Endodermal cell (in vitro differentiated cells): ENCODE measurements at regions not wholly inside any gene's neighbourhood (a gene's known extent, or its start where the extent isn't known, plus 50 kb on each side); places are given as distances from the start of the nearest gene placed in this dataset.

ENCODE experiments used
- DNase-seq: peaks from one replicate; pipeline ENCODE4 v3.0.0-alpha.2; 2017
- H3K27ac ChIP-seq: 2 replicates; pipeline ENCODE4 v1.5.1; 2013; ENCODE audit warnings: mild to moderate bottlenecking, low read depth, low read length, moderate library complexity
- H3K27me3 ChIP-seq: 2 replicates; pipeline ENCODE4 v1.6.1; 2013; ENCODE audit warnings: mild to moderate bottlenecking, low read length, moderate library complexity; ENCODE audit not compliant: insufficient read depth, control insufficient read depth, poor library complexity, severe bottlenecking
- H3K36me3 ChIP-seq: 2 replicates; pipeline ENCODE4 v1.7.0; 2013; ENCODE audit warnings: mild to moderate bottlenecking, low read length, moderate library complexity; ENCODE audit not compliant: control insufficient read depth, insufficient read depth
- H3K4me1 ChIP-seq: one replicate; pipeline ENCODE4 v1.7.0; 2013; ENCODE audit warnings: low read length; ENCODE audit not compliant: control insufficient read depth, insufficient read depth
- H3K4me3 ChIP-seq: 2 replicates; pipeline ENCODE4 v1.5.1; 2013; ENCODE audit warnings: mild to moderate bottlenecking, low read length, moderate library complexity
- H3K9ac ChIP-seq: 2 replicates; pipeline ENCODE4 v1.6.1; 2013; ENCODE audit warnings: mild to moderate bottlenecking, low read length, moderate library complexity; ENCODE audit not compliant: poor library complexity, severe bottlenecking; ENCODE audit errors: extremely low read depth
- H3K9me3 ChIP-seq: 2 replicates; pipeline ENCODE4 v1.6.1; 2013; ENCODE audit warnings: mild to moderate bottlenecking, low read length, moderate library complexity; ENCODE audit not compliant: control insufficient read depth
- H3K27ac Mint-ChIP-seq: 2 replicates; pipeline ENCODE4 v1.8.0; 2020; ENCODE audit warnings: mixed read lengths
- H3K27me3 Mint-ChIP-seq: 2 replicates; pipeline ENCODE4 v1.8.0; 2021; ENCODE audit warnings: mild to moderate bottlenecking, mixed read lengths; ENCODE audit not compliant: insufficient read depth
- H3K36me3 Mint-ChIP-seq: 2 replicates; pipeline ENCODE4 v1.8.0; 2020; ENCODE audit warnings: low read depth, mixed read lengths
- H3K4me1 Mint-ChIP-seq: 2 replicates; pipeline ENCODE4 v1.8.0; 2020; ENCODE audit warnings: mixed read lengths
- H3K4me3 Mint-ChIP-seq: 2 replicates; pipeline ENCODE4 v1.8.0; 2020; ENCODE audit warnings: mild to moderate bottlenecking, moderate library complexity, mixed read lengths
- H3K9me3 Mint-ChIP-seq: 2 replicates; pipeline ENCODE4 v1.8.0; 2020; ENCODE audit warnings: mild to moderate bottlenecking, mixed read lengths
- CTCF ChIP-seq: fragments of 200-600 bp; sonication (generic); conservative IDR thresholded peaks from 2 replicates; pipeline ENCODE4 v1.5.0; 2021; ENCODE audit warnings: antibody characterized with exemption, mild to moderate bottlenecking
- WGBS, 2 experiments: methylation state at CpG; one replicate each; pipeline versions ENCODE4 v1.1.5 to v1.1.7; 2013; ENCODE audit warnings: missing lambda C conversion rate in 2 of 2, mixed read lengths in 1 of 2; ENCODE audit not compliant: insufficient coverage in 1 of 2, insufficient read length in 1 of 2; 5-methylcytosine and 5-hydroxymethylcytosine counted together

- H3K27ac ChIP-seq, result no peak overlapping the region
- H3K4me1 Mint-ChIP-seq, result peaks cover 10% of the 10 kb centered on the region
- H3K27me3 ChIP-seq, result no peaks in the 10 kb centered on the region
- no peak overlapping the region for H3K9ac ChIP-seq
- H3K27ac Mint-ChIP-seq, result no peak overlapping the region
- no peak overlapping the region for H3K4me3 ChIP-seq
- TF ChIP-seq CTCF, result no peak
- no peaks in the 10 kb centered on the region for H3K9me3 Mint-ChIP-seq
- DNase-seq, result no peak
- no peaks in the 10 kb centered on the region for H3K36me3 ChIP-seq
- no peaks in the 10 kb centered on the region for H3K27me3 Mint-ChIP-seq
- no peaks in the 10 kb centered on the region for H3K9me3 ChIP-seq
- H3K36me3 Mint-ChIP-seq, result no peaks in the 10 kb centered on the region
- peaks cover 4% of the 10 kb centered on the region for H3K4me1 ChIP-seq
- H3K4me3 Mint-ChIP-seq, result no peak overlapping the region
Observed at GRCh38 chr3:180321534-180321933, 280.4 kb upstream of the TTC14 start.

- H3K9ac ChIP-seq, result no peak overlapping the region
- H3K4me3 ChIP-seq, result no peak overlapping the region
- H3K27me3 ChIP-seq, result no peaks in the 10 kb centered on the region
- H3K4me3 Mint-ChIP-seq, result no peak overlapping the region
- DNase-seq, result no peak
- WGBS, 2 experiments, result 95 to 100% methylated on average over 3 to 12 of the region's 12 CpGs
- no peaks in the 10 kb centered on the region for H3K4me1 ChIP-seq
- no peaks in the 10 kb centered on the region for H3K9me3 ChIP-seq
- H3K27me3 Mint-ChIP-seq, result no peaks in the 10 kb centered on the region
- H3K9me3 Mint-ChIP-seq, result no peaks in the 10 kb centered on the region
- H3K27ac ChIP-seq, result no peak overlapping the region
- H3K27ac Mint-ChIP-seq, result no peak overlapping the region
- TF ChIP-seq CTCF, result no peak
- no peaks in the 10 kb centered on the region for H3K36me3 ChIP-seq
- H3K4me1 Mint-ChIP-seq, result peaks cover 6% of the 10 kb centered on the region
- H3K36me3 Mint-ChIP-seq, result no peaks in the 10 kb centered on the region
Observed at GRCh38 chr3:180322829-180323228, 279.1 kb upstream of the TTC14 start.

- Mint-ChIP-seq H3K27ac (no peak overlapping the region), H3K36me3 (no peaks in the 10 kb centered on the region), H3K4me3 (no peak overlapping the region), H3K9me3 (no peaks in the 10 kb centered on the region), H3K27me3 (no peaks in the 10 kb centered on the region), H3K4me1 (peaks cover 18% of the 10 kb centered on the region)
- no peaks in the 10 kb centered on the region for H3K27me3 ChIP-seq
- no peaks in the 10 kb centered on the region for H3K36me3 ChIP-seq
- H3K9me3 ChIP-seq, result no peaks in the 10 kb centered on the region
- H3K4me1 ChIP-seq, result peaks cover 8% of the 10 kb centered on the region
- no peak for TF ChIP-seq CTCF
- no peak overlapping the region for H3K27ac ChIP-seq
- DNase-seq, result no peak
- 97% methylated on average over 14 to 19 of the region's 19 CpGs for WGBS, 2 experiments
- no peak overlapping the region for H3K9ac ChIP-seq
- no peak overlapping the region for H3K4me3 ChIP-seq
Observed at GRCh38 chr3:180324791-180325190, 277.2 kb upstream of the TTC14 start.
